HepG2 (cell line): ENCODE measurements at regions not wholly inside any gene's neighbourhood (a gene's known extent, or its start where the extent isn't known, plus 50 kb on each side); places are given as distances from the start of the nearest gene placed in this dataset.

Source experiments
- ATAC-seq: fragments of 200-7000 bp; cut with Tn5 transposase; 3 replicates; pipeline ENCODE4 v1.9.1; 2020; ENCODE audit warnings: mild to moderate bottlenecking, moderate library complexity
- BruUV-seq: library from RNA; stranded (reverse); fragments of 400-500 nt; replicated peaks from 2 replicates; lab custom pipeline; 2021; lab: Mats Ljungman, UMichigan
- CTCF ChIA-PET: fragments of 300-600 bp; formaldehyde crosslinking; extraction: SDS; loops from one replicate; lab custom pipeline; 2021; ENCODE audit warnings: low total read pairs, inconsistent platforms, low intra/inter-chr PET ratio; lab: Yijun Ruan, JAX
- POLR2A ChIA-PET: fragments of 350-600 bp; sonication (Branson Sonifier 250); formaldehyde crosslinking; loops from one replicate; lab custom pipeline; 2020; ENCODE audit warnings: antibody characterized with exemption, inconsistent platforms; lab: Yijun Ruan, JAX
- DNase-seq: peaks from one replicate; pipeline ENCODE4 v3.0.0-alpha.2; 2015; ENCODE audit warnings: low spot score
- FAIRE-seq: peaks from 3 replicates; lab custom pipeline; 2011; peaks lifted over from hg19 to GRCh38; lab: Jason Lieb, UNC
- H2AFZ ChIP-seq: one replicate; pipeline ENCODE4 v1.6.1; 2011; ENCODE audit warnings: low read length, inconsistent platforms
- H3K27ac ChIP-seq: fragments of 300-600 bp; 3 replicates; pipeline ENCODE4 v1.8.0; 2011; ENCODE audit warnings: mixed run types, mild to moderate bottlenecking, mixed read lengths, low read length, inconsistent platforms; ENCODE audit not compliant: insufficient read depth; ENCODE audit errors: extremely low read length
- H3K27me3 ChIP-seq, 2 experiments: fragments of 200-600 bp in 1 of 2; 2 replicates in 1 of 2; 3 replicates in 1 of 2; pipeline versions ENCODE4 v1.6.0 to v1.8.0; 2011; ENCODE audit warnings: low read length in 2 of 2, mild to moderate bottlenecking in 2 of 2, moderate library complexity in 2 of 2, inconsistent platforms in 1 of 2; ENCODE audit not compliant: insufficient read depth in 2 of 2, control insufficient read depth in 1 of 2
- H3K36me3 ChIP-seq, 2 experiments: fragments of 200-600 bp in 1 of 2; replicated peaks in 1 of 2; 2 replicates in 1 of 2; 3 replicates in 1 of 2; pipeline versions ENCODE4 v1.5.1 to v1.8.0; 2011; ENCODE audit warnings: low read length in 2 of 2, inconsistent platforms in 1 of 2; ENCODE audit not compliant: insufficient read depth in 2 of 2, control insufficient read depth in 1 of 2
- H3K4me1 ChIP-seq: 2 replicates; pipeline ENCODE4 v1.5.1; 2012; ENCODE audit warnings: low read length, inconsistent platforms; ENCODE audit not compliant: insufficient read depth
- H3K4me2 ChIP-seq: 2 replicates; pipeline ENCODE4 v1.6.0; 2011; ENCODE audit warnings: low read depth, low read length, inconsistent platforms
- H3K4me3 ChIP-seq, 3 experiments: fragments of 200-600 bp in 1 of 3; sonication (generic), shearing (Covaris generic) in 1 of 3; replicated peaks in 1 of 3; 2 replicates each; pipeline ENCODE4 v1.5.1; 2011 to 2016; ENCODE audit warnings: low read length in 3 of 3, inconsistent platforms in 2 of 3, low read depth in 2 of 3, mild to moderate bottlenecking in 2 of 3, control low read depth in 1 of 3, mixed read lengths in 1 of 3; ENCODE audit not compliant: insufficient read depth in 1 of 3
- H3K79me2 ChIP-seq: one replicate; pipeline ENCODE4 v1.6.1; 2011; ENCODE audit warnings: low read length, inconsistent platforms; ENCODE audit not compliant: insufficient read depth
- H3K9ac ChIP-seq: 2 replicates; pipeline ENCODE4 v1.6.0; 2011; ENCODE audit warnings: mild to moderate bottlenecking, low read depth, low read length, inconsistent platforms; ENCODE audit not compliant: insufficient read depth
- H3K9me3 ChIP-seq: 2 replicates; pipeline ENCODE4 v1.5.1; 2012; ENCODE audit warnings: mild to moderate bottlenecking, low read length
- H4K20me1 ChIP-seq: 2 replicates; pipeline ENCODE4 v1.6.0; 2011; ENCODE audit warnings: inconsistent platforms, mild to moderate bottlenecking, low read length, moderate library complexity; ENCODE audit not compliant: insufficient read depth
- ARID2 ChIP-seq: sonication (generic); formaldehyde crosslinking; IDR thresholded peaks from 2 replicates; pipeline ENCODE4 v1.8.1; 2022; ENCODE audit warnings: mild to moderate bottlenecking, missing genetic modification reagents, borderline replicate concordance
- ATF2 ChIP-seq: sonication (generic); formaldehyde crosslinking; IDR thresholded peaks from 2 replicates; pipeline ENCODE4 v1.4.0; 2020; ENCODE audit warnings: missing genetic modification reagents
- FOXO4 ChIP-seq: sonication (generic); formaldehyde crosslinking; conservative IDR thresholded peaks from 2 replicates; pipeline ENCODE4 v1.8.1; 2023; ENCODE audit warnings: missing genetic modification reagents
- MEIS1 ChIP-seq: sonication (generic); formaldehyde crosslinking; IDR thresholded peaks from 2 replicates; pipeline ENCODE4 v1.9.0; 2021; ENCODE audit warnings: mild to moderate bottlenecking, missing genetic modification reagents, moderate library complexity, borderline replicate concordance
- MIER3 ChIP-seq: IDR thresholded peaks from 2 replicates; pipeline ENCODE4 v1.6.1; 2016; ENCODE audit warnings: missing compliant biosample characterization, borderline replicate concordance
- MZF1 ChIP-seq: sonication (generic); formaldehyde crosslinking; IDR thresholded peaks from 2 replicates; pipeline ENCODE4 v1.8.1; 2023; ENCODE audit warnings: mild to moderate bottlenecking, missing genetic modification reagents, borderline replicate concordance
- ZNF280D ChIP-seq: sonication (generic); formaldehyde crosslinking; IDR thresholded peaks from 2 replicates; pipeline ENCODE4 v1.5.1; 2020; ENCODE audit warnings: mild to moderate bottlenecking, missing genetic modification reagents
- ZNF30 ChIP-seq: sonication (generic); formaldehyde crosslinking; IDR thresholded peaks from 2 replicates; pipeline ENCODE4 v1.5.0; 2020; ENCODE audit warnings: mild to moderate bottlenecking, missing genetic modification reagents
- ZNF329 ChIP-seq: sonication (generic); formaldehyde crosslinking; IDR thresholded peaks from 2 replicates; pipeline ENCODE4 v1.9.0; 2021; ENCODE audit warnings: low read depth, mild to moderate bottlenecking, missing genetic modification reagents
- ZNF446 ChIP-seq: sonication (generic); formaldehyde crosslinking; IDR thresholded peaks from 2 replicates; pipeline ENCODE4 v1.5.0; 2020; ENCODE audit warnings: mild to moderate bottlenecking, missing genetic modification reagents
- ZNF703 ChIP-seq: sonication (generic); formaldehyde crosslinking; IDR thresholded peaks from 2 replicates; pipeline ENCODE4 v1.5.1; 2020; ENCODE audit warnings: missing genetic modification reagents, mild to moderate bottlenecking, moderate library complexity, borderline replicate concordance
- WGBS: methylation state at CpG from one replicate; pipeline ENCODE4 v1.1.6; 2017; ENCODE audit warnings: low lambda C conversion rate; 5-methylcytosine and 5-hydroxymethylcytosine counted together
- in situ Hi-C: cut with HindIII; loops from 2 replicates; pipeline ENCODE4 v1.10.0; 2017; ENCODE audit warnings: low pct_unique_long_range_greater_than_20kb; ENCODE audit not compliant: extremely low pct_ligation_motif_present
- intact Hi-C: fragments of 100-400 bp; cut with micrococcal nuclease; formaldehyde crosslinking; loops from one replicate; pipeline ENCODE4 v1.10.0; 2022; ENCODE audit not compliant: unreplicated experiment
- TF ChIP-seq, protein P1 (sequence below): sonication (generic); formaldehyde crosslinking; IDR thresholded peaks from 2 replicates; pipeline ENCODE4 v1.4.0; 2020; ENCODE audit warnings: missing genetic modification reagents

GRCh38 chr3:3335903-3336302 is 156.4 kb upstream of the CRBN start (continued):
- TF ChIP-seq ZNF280D (CRISPR knock-in tag) (no peak), ATF2 (CRISPR knock-in tag) (no peak)
- TF ChIP-seq, all 625 proteins: peak for 0

DNA sequence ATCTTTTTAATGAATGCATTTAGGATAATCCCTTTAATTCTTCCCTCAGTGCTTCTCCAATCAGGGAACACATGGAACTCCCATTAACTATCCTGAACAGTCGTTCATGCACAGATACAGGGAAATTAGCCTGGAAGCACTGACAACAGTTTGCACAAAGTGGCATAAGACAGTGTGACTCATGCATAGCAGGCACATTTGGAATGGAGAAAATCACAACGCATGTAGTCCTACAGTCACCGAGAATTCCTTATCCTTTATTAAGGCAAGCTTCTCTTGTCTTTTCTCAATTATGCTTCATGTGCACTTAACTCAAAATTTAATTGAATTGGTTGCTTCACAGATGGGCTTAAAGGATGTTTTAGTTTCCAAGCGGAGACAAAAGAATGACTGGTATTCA is 155.0 kb upstream of the CRBN start:
- no peaks in the 10 kb centered on the region for H3K79me2 ChIP-seq
- BruUV-seq: no TSS peak
- ChIA-PET CTCF (no interaction called here), POLR2A (no interaction called here)
- intact Hi-C loops (no loop called here), in situ Hi-C loops (no loop called here)
- no peak overlapping the region for H3K4me3 ChIP-seq
- DNase-seq (no peak), FAIRE-seq (no peak), ATAC-seq (no peak)
- TF ChIP-seq MIER3 (CRISPR knock-in tag) (no peak), ZNF30 (CRISPR knock-in tag) (no peak), MZF1 (no peak), MEIS1 (CRISPR knock-in tag) (no peak), ARID2 (CRISPR knock-in tag) (no peak), ZNF329 (no peak), ZNF703 (CRISPR knock-in tag) (no peak), ZNF446 (CRISPR knock-in tag) (no peak), FOXO4 (CRISPR knock-in tag) (no peak)
- TF ChIP-seq, protein P1, sequence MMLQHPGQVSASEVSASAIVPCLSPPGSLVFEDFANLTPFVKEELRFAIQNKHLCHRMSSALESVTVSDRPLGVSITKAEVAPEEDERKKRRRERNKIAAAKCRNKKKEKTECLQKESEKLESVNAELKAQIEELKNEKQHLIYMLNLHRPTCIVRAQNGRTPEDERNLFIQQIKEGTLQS (CRISPR knock-in tag): no peak
- WGBS: 22% methylated on average over 4 of the region's 4 CpGs
- H2AFZ ChIP-seq: no peak overlapping the region
- no peak overlapping the region for H3K27ac ChIP-seq
- H3K4me2 ChIP-seq: no peak overlapping the region
- no peaks in the 10 kb centered on the region for H3K9me3 ChIP-seq
- H3K36me3 ChIP-seq: no peaks in the 10 kb centered on the region
- no peaks in the 10 kb centered on the region for H3K27me3 ChIP-seq
- no peaks in the 10 kb centered on the region for H4K20me1 ChIP-seq
- no peaks in the 10 kb centered on the region for H3K4me1 ChIP-seq
- no peak overlapping the region for H3K9ac ChIP-seq
